Fibroblast of peridontal ligament (primary cell): ENCODE measurements at regions not wholly inside any gene's neighbourhood (a gene's known extent, or its start where the extent isn't known, plus 50 kb on each side); places are given as distances from the start of the nearest gene placed in this dataset.

Source experiments
- DNase-seq: peaks from one replicate; pipeline ENCODE4 v3.0.0-alpha.2; 2010; ENCODE audit errors: extremely low read depth

DNA sequence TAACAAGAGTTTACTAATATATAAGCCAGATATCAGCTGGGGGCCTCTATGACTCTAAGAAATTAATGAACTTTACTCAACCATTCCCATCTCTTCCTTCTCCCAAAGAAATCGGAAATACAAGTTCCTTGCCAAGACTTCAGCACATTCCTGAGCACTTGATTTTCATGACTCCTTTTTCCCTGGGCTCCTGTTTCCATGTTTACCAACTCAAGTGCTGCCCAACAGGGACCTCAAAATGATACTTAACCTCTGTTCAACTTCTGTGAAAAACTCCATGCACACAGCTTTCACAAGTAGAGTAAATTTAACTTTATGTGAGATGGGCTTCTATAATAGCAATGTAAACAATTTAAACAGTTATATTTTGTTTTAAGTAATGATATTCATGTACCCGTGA is 315.8 kb upstream of the CDIN1 start:
- peak; percentile 16 for DNase-seq

DNA sequence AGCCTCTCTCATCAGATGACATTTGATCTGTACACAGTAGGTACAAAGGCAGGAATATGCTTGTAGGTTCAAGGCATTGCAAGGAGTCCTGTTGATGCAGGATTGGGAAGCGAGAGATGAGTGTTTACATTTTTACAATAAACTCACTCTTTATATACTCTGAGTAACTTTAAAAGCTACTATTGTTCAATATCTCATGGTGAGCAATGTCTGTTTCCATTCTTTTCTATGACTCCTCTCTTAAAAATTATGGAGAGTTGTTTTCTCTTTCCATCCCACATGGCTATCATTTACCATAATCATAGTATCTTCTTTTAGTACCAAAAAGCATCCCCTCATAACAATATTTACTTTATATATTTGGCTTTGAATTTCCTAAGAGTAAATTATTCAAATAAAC is 314.0 kb upstream of the CDIN1 start:
- peak; percentile 24 for DNase-seq

DNA sequence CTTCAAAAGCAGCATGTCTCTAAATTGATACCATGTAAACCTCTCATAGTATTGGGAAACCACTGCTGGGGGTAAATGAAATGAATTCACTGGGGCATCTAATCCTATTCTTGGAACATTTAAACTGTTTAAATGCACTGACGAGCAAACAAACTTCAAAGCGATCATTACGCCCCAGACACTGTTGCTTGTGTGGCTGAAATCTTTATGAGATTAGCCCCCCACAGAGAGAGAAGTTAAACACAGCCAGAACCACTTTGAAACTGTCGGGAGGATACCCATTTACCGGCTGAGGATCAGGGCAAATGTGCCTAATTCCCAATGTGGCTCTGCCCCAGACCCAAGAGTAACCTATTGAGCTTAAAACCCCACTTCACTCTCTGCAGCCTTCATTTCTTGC is 308.4 kb upstream of the CDIN1 start:
- no peak for DNase-seq

DNA sequence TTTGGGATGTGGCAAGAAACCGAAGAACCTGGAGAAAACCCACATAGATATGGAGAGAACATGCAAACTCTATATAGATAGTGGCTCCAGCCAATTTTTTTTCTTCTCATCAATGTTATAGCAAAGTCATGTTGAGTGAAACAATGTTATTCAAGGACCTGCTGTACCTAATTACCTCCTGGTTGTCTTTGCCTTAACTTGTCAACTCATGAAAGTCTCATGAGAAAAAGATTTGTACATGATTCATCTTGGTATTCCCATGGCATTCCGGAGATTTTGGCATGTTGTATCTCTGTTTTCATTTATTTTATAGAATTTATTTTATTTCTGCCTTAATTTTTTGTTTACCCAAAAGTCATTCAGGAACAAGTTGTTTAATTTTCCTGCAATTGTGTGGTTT is 303.8 kb upstream of the CDIN1 start:
- DNase-seq: peak; percentile 23

DNA sequence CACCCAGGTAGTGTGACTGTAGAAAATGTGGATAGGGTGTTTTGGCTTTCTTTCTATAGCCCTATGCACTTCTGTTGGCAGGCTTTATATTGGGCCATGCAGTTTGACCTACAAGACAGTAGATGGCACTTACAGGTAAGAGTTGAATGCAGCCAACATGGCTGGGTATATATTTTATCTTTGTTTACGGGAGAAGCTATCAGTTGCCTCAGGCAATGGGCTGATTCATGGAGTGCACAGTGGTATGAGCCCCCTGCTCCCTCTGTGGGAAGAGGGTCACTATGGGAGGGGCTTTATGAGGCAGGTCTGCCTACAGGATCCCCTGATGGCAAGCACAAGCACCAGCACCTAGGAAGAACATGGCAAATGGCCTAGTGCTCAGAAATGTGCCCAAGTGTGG is 301.2 kb upstream of the CDIN1 start:
- DNase-seq: peak; percentile 39

DNA sequence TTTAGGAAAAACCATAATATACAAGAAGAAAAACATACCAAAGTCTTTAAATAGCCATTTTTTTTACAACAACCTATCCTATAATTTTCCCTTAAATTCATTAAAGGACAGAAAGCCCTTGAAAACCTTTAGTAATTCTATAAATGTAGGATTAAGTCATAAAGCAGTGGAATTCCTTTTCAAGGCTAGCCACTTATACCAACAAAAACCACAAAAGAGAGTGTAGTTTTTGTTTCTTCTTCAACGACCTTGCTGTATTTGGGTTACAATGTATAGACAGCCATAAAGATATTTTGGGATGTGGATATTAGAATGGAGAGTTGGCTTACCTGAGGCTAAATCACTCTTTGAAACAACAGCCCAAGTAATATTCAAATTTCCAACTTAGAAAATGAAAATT is 296.6 kb upstream of the CDIN1 start:
- no peak for DNase-seq

DNA sequence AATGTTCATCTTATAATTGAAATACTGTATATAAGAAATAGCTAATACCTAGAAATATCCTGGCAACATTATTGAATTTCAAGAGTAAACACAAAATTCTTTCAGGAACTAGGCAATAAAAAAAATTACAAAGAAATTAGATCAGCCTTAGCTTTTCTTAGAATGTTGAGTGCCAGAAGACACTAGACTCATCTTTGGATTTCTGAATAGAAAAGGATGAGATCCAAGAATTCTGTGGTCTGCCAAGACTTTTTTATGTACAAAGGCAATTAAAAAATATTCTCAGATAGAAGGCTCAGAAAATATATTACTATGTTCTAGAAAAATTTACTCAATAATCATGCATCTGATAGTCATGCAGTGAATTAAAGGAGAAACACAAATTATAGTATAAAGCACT is 294.5 kb upstream of the CDIN1 start:
- no peak for DNase-seq

DNA sequence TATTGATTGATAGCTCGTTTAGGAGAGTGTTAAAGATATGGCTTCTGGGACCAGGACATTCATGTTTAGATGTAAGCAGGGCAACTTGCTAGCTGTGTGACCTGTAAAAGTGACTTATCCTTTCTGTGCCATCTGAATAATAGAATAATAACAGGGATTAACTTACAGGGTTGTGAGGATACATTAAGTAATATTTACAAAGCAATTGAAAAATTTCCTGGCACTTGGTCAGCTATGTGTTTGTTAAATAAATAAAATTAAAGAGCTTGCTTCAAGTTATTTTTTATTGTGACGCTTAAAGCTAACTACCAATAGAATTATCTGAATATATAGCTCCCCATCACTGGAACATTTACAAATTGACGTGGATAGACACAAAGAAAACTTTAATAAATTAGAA is 287.9 kb upstream of the CDIN1 start:
- DNase-seq: no peak

DNA sequence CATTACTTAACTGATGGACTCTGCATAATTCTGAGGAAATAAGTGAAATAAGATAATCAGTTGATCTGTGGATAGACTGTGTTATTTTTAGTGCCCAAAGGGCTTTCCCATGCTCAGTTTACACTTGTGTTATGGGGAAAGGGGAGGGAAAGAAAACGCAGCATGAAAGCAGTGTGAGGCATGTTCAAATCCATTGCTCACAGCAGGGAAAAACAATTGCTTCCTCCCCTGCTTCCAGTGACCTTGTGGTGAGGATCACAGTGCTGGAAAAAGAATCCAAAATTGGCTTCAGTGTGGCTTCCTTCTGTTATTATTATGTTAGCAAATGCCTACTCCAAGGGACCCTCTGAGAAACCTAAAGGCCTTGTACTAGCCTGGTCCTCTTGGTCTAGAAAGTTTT is 285.1 kb upstream of the CDIN1 start:
- peak; percentile 33 for DNase-seq

DNA sequence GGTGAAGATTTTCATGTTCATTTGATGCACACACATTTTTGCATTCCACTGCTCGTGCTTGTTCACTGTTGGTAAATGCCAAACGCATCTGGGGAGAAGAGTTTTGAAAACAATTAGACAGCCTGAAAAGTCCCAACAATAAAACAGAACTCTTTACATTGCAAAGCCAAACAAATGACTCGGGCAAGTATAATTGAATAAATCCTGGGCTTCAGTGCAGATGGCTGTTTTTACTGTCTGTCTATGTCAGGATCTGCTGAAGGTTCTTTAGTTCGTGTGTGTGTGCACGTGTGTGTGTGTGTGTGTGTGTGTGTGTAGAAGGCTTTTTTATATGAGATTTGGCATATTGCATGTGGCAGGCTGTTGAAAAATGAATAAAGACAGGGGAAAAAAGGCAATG is 277.5 kb upstream of the CDIN1 start:
- no peak for DNase-seq

DNA sequence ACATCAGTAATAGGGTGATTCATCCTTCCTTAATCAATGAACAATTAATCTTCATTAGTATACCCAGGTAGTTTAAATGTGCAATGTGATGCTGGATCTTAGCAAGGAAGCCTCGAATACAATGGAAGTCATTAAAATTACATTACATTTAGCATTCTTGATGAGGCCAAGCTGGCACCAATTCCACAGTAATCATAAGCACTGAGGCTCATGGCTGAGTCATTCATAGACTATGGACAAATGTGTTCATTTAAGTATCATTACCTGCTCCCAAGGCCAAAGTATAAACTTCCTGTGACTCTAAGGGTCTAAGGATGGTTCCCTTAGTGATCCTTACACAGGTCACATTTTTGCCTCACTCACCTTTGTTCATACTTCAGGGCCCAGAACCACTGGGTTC is 266.4 kb upstream of the CDIN1 start:
- DNase-seq: peak; percentile 53

DNA sequence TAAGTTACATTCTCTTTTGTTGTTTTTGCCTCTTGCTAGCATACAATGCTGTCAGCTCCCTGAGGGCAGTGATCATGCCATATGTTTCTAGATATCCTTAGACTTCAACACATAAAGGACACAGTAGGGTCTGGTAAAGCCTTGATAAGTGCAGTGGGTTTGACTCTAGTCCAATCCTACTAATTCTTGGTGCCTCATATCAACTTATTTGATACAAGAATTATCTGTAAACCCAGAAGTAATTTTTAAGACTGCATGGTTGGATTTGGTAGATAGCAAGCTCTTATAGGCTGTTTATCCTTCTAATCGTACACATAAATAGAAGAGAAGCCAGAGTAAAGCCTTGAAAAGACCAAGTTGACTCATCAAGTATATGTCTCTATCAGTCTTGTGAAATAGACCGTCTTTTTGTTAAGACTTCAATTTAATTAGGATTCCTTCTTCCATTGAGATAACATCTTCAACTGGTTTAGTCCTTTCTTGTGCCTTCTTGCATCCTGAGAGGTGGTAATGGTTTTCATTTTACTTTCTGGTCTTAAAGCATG is 265.6 kb upstream of the CDIN1 start:
- DNase-seq: no peak

DNA sequence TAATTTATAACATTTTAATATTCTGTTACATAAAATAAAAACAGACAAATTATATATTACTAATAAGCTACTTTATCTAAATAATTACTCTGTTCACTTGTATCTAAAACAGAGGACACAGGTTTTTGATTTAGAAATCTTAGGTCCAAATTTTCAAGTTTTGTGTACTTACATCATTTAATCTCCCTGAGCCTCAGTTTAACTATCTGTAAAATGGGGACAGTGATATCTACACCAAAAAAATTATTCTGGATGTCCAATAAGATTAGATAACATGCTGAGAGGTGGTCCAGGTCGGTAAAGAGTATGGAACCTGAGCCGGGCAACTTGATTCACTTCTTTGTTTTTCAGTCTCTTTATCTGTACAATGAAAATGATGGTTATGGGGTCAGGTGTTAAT is 263.8 kb upstream of the CDIN1 start:
- DNase-seq: no peak

DNA sequence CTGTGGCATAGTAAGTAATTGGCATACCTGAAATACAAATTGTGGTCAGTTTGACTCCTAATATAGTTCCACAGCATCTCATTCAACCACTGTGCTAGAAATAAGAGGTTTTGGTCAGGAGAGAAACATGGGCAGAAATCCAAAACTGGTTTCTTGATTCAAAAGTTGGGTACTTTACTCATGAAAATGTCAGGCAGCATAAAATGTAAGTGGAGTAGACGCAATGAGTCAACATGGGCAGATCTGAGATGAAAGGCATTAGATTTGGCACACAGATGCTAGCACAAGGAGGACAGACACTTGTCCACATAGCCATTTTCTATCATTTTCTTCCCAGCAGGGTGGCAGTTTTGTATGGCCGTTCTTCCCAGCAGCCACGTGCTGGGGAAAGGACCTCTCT is 255.8 kb upstream of the CDIN1 start:
- peak; percentile 56 for DNase-seq

DNA sequence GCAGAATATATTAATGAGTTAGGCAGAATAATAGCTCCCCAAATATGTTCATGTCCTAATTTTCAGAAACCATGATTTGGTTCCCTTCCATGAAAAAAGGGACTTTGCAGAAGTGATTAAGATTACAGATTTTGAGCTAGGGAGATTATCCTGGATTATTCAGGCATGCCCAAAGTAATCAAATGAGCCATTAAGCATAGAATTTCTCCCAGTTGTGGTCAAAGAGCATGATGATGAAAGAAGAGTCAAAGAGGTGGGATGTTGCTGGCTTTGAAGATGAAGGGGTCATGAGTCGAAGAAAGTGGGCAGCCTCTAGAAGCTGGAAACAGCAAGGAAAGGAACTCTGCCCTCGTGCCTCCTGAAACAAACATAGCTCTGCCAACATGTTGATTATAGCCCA is 254.2 kb upstream of the CDIN1 start:
- no peak for DNase-seq

DNA sequence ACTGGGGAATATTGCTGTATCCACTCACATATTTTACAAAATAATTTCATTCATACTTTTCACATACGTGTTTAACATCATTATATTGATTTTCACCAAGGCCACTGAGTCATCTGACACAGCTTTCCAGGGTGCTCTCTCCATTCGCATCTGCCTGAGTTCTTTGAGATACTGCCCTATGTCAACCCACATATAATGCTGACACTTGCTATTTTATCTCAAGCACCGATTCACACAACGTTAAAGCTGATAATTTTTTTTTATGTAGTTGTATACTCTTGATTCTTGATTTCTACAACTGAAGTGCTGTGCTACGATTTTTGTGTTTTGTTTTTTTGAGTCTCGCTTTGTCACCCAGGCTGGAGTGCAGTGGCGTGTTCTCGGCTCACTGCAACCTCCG is 249.8 kb upstream of the CDIN1 start:
- DNase-seq: no peak

DNA sequence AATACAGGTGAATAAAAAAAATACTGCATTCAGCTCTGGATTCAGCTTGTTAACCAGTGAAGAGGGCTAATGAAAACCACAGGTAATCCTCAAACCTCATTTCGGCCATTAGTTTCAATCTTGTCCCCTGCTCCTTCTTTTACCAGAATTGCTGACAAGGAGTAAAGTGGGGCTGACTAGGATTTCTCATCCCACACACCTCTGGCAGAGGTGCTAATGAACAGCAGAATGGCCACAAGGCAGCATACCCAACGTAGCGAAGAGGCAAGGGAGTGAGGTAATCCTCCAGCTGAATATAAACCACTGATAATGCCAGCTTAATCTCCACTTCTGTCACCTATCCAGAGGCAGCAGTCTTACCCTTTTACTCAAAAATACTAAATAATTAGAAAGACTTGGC is 248.8 kb upstream of the CDIN1 start:
- no peak for DNase-seq

DNA sequence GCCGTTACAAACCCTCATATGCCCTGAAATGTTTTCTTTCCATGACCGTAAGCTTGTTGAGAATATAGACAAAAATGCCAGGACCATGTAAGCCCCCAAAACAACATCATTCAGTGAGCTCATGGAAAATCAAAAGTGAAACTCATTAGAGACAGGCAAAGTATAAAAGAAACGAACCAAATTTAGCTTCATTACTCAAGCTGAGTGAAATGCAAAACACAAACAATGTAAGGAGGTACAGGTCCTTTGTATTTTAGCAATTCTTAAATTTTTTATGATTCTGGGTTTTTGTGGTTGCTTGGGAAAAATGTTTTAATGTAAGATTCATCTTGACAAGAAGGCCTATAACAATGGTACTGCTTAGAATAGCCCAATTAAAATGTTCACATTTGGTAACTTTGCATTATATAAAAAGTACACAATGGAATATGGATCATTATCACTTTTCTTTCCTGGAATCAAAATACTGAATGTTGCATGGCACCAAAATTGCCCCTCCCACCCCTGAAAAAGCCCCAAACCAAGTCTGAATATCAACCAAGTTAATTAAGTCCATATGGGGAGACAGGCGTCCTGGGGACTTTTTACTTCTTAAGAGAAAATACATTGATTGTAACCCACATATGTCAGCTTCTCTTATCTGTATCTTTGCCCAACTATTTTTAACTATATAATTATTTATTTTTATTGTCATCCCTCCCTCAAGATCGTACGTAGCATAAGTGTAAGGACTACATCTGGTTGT is 247.7 kb upstream of the CDIN1 start:
- DNase-seq: peak; percentile 72

DNA sequence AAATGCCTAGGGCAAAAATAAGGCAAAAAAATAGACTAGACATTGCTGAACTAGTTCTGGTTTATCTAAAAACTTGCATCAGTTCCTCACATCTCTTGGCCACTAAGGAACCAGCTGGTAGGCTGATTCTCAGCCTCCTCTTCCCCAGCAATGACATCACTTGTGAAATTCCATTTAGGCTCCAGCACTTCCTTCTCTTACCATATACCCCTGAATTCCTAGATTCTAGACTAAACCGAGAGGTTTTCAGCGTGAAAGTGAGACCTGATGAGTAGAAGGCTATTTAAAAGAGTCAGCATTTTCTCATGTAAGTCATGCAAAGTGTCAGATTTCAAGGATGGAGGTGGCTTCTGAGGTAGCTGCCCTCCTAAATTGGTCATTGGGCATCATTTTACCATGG is 247.1 kb upstream of the CDIN1 start:
- DNase-seq: peak; percentile 66

DNA sequence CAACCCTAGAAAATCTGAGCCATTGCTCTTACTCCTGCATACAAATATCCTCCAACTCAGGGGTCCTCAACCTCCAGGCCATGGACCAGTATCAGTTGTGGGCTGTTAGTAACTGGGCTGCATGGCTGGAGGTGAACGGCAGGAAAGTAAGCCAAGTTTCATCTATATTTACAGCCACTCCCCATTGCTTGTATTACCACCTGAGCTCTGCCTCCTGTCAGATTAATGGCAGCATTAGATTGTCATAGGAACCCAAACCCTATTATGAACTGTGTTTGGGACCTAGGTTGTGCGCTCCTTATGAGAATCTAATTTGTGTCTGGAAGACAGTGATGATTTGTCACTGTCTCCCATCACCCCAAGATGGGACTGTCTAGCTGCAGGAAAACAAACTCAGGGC is 246.5 kb upstream of the CDIN1 start:
- DNase-seq: no peak

DNA sequence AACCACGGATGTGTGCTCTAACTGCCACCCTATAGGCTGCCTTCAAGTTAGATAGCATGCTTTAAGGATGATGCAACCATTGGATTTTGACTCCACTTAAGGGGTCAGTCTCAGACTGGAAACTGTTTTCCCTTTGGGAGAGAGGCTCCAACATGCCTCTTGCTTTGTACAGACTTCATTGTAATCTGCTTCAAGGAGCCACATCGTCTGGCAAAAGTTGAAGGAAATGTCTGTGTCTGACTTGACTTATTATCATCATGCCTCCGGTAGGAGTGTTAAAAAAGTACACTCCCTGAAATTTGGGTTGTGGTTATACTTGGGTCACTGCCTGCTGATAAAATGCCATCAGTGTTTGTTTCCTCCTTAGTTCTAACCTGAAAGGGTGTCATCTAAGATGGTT is 245.4 kb upstream of the CDIN1 start:
- DNase-seq: peak; percentile 63

DNA sequence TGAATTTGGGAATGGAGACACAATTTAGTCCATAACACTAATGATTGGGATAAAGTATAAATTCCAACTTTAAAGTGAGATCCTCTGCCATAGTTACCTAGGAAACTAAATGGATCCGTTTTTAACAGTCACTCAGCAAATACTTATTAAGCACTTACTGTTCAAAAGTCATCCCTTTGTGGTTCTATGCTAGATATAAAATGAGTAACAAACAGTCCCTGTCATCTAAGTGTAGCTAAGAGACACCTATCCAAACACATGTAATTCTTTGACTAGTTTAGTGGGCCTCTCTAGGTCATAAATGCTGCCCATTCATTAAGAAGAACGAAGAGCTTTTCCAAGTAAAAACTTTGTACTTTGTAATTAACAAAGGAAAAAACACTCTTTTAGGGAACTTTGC is 244.2 kb upstream of the CDIN1 start:
- no peak for DNase-seq

DNA sequence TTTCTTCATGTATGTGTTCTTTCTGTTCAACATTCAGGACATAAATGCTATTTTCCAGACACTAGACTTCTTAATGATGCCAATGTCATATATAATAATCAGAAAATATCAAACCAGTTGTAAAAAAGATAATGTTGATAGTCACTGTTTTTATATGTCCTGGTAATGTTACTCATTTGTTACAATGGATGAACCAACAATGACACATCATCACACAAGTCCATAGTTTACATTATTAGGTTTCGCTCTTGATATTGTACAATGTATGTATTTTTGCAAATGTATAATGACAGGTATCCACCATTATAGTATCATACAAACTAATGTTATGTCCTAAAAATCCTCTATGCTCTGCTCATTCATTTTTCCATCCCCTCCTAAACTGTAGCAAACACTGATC is 243.8 kb upstream of the CDIN1 start:
- no peak for DNase-seq

DNA sequence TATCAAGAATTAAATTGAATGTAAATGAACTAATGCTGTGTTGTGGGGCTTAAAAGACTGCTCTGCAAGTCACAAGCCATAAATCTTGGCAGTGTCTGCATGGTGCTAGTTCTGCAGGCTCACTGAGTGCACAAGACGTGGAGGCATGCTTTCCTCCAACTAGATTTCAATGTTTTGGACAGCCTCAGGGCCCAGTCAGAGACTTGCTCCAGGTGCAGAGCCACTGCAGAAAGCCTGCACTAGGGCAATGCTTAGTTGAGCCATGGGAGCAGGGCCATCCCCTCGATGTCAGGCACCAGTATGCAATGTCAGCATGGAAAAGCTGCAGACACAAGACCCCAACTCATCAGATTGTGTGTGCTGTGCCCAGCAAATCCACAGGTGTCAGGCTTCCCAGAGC is 234.5 kb upstream of the CDIN1 start:
- DNase-seq: no peak
